Tibial nerve (tissue), 3 donors: ENCODE measurements at regions not wholly inside any gene's neighbourhood (a gene's known extent, or its start where the extent isn't known, plus 50 kb on each side); places are given as distances from the start of the nearest gene placed in this dataset.

ENCODE experiments used
- CTCF ChIP-seq, 5 experiments: fragments of 200-600 bp in 3 of 5; fragments of 450-650 bp in 2 of 5; sonication (generic) in 3 of 5; IDR thresholded peaks; one replicate each; pipeline ENCODE4 v1.5.1; 2016 to 2019; ENCODE audit warnings: antibody characterized with exemption in 5 of 5, mild to moderate bottlenecking in 3 of 5, moderate library complexity in 2 of 5
- POLR2A ChIP-seq, 2 donors: fragments of 450-650 bp; IDR thresholded peaks; one replicate each; pipeline ENCODE4 v1.6.1; 2017; ENCODE audit warnings: antibody characterized with exemption in 2 of 2, mild to moderate bottlenecking in 2 of 2, moderate library complexity in 2 of 2

DNA sequence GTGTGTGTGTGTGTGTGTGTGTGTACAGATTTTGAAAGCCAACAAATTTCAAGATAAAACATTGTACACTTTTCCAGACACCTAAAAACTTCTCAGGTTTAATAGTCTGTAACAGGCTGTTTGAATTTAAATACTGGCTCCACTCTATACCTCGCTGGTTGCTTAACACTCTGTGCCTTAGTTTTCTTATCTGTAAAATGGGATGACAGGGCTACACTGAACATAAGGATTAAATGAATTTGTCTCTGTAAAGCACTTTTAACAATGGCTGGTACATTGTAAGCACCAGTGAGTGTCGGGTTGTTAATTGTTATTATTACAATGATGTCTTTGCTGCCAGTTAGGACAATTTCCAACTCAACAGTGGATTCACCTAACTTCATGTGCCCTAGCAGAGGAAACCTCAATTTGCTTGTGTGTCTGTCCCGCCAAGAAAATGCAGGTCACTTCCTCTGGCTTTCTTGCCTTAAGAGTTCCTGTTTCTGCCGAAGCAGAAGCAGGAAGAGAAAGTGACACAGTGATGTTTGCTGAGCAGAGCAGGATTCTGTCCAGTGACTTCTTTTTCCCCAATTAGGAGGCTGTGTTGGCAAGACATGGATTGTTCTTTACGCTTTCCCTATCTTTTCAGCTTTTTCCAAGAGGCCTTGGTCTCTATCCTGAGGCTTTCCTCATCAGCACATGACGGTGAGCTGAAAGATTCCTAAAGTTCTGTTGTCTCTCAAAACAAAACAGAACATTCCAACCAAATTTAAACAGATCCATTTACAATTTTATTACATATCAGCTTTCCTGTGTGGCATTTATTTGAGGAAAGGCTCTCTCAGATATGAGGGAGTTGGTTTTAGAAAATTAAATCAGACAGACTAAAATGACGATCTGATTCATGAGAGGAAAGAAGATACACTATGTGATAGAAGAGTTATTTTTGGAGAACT is 154.1 kb upstream of the ATP2B1 start:
- TF ChIP-seq CTCF (IDR thresholded peaks at IDR 0.05), result no peak
- no peak for TF ChIP-seq POLR2A (IDR thresholded peaks at IDR 0.05)
